Astrocyte (in vitro differentiated cells and primary cell): ENCODE measurements at regions not wholly inside any gene's neighbourhood (a gene's known extent, or its start where the extent isn't known, plus 50 kb on each side); places are given as distances from the start of the nearest gene placed in this dataset.

Experiments used
- EZH2 ChIP-seq: IDR thresholded peaks from 2 replicates; pipeline ENCODE4 v1.6.1; 2012; ENCODE audit warnings: mild to moderate bottlenecking, low read length, inconsistent platforms; ENCODE audit not compliant: insufficient read depth
- TF ChIP-seq, protein P1 (sequence below): IDR thresholded peaks from 2 replicates; pipeline ENCODE4 v1.5.1; 2011; ENCODE audit warnings: low read depth, mild to moderate bottlenecking, inconsistent platforms, low read length, moderate library complexity; ENCODE audit not compliant: insufficient read depth

DNA sequence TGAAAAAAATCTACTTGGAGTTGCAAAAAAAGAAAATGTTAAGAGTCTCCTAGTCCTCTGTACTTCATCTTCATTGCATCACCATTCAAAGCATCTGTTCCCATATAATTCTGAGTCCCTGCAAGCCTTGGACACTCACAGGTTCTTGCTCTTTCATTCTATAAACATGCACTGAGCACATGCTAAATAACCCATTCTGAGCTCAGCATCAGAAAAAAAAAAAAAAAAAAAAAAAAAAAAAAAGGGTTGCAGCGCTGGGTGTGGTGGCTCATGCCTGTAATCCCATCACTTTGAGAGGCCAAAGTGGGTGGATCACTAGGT is 834.0 kb upstream of the AMELY start:
- TF ChIP-seq, protein P1, sequence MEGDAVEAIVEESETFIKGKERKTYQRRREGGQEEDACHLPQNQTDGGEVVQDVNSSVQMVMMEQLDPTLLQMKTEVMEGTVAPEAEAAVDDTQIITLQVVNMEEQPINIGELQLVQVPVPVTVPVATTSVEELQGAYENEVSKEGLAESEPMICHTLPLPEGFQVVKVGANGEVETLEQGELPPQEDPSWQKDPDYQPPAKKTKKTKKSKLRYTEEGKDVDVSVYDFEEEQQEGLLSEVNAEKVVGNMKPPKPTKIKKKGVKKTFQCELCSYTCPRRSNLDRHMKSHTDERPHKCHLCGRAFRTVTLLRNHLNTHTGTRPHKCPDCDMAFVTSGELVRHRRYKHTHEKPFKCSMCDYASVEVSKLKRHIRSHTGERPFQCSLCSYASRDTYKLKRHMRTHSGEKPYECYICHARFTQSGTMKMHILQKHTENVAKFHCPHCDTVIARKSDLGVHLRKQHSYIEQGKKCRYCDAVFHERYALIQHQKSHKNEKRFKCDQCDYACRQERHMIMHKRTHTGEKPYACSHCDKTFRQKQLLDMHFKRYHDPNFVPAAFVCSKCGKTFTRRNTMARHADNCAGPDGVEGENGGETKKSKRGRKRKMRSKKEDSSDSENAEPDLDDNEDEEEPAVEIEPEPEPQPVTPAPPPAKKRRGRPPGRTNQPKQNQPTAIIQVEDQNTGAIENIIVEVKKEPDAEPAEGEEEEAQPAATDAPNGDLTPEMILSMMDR: no peak
- TF ChIP-seq EZH2: no peak
